DOHH2 (cell line): ENCODE measurements at regions not wholly inside any gene's neighbourhood (a gene's known extent, or its start where the extent isn't known, plus 50 kb on each side); places are given as distances from the start of the nearest gene placed in this dataset.

Source experiments
- H3F3A ChIP-seq: fragments of 200-600 bp; sonication (generic), shearing (Covaris generic); 2 replicates; pipeline ENCODE4 v1.6.0; 2016; ENCODE audit warnings: antibody characterized with exemption, mild to moderate bottlenecking; ENCODE audit not compliant: control insufficient read depth, insufficient read depth
- H3K27ac ChIP-seq: fragments of 200-600 bp; sonication (generic); 2 replicates; pipeline ENCODE4 v1.5.1; 2014; ENCODE audit warnings: low read depth, mild to moderate bottlenecking, low read length, moderate library complexity
- H3K27me3 ChIP-seq: fragments of 200-600 bp; sonication (generic); 2 replicates; pipeline ENCODE4 v1.6.1; 2014; ENCODE audit warnings: mild to moderate bottlenecking, low read length, mixed read lengths; ENCODE audit not compliant: control insufficient read depth
- H3K36me3 ChIP-seq: fragments of 200-600 bp; sonication (generic); 2 replicates; pipeline ENCODE4 v1.6.1; 2014; ENCODE audit warnings: mild to moderate bottlenecking, low read length, moderate library complexity, mixed read lengths; ENCODE audit not compliant: control insufficient read depth
- H3K4me1 ChIP-seq: fragments of 200-600 bp; sonication (generic); 2 replicates; pipeline ENCODE4 v1.6.1; 2014; ENCODE audit warnings: mild to moderate bottlenecking, low read length, mixed read lengths; ENCODE audit not compliant: control insufficient read depth
- H3K4me2 ChIP-seq: fragments of 200-600 bp; sonication (generic); 2 replicates; pipeline ENCODE4 v1.6.0; 2014; ENCODE audit warnings: mild to moderate bottlenecking, low read length, moderate library complexity
- H3K4me3 ChIP-seq: fragments of 200-600 bp; sonication (generic); 2 replicates; pipeline ENCODE4 v1.5.1; 2014; ENCODE audit warnings: mild to moderate bottlenecking, low read length, mixed read lengths
- H3K79me2 ChIP-seq: fragments of 200-600 bp; sonication (generic); 2 replicates; pipeline ENCODE4 v1.6.1; 2014; ENCODE audit warnings: mild to moderate bottlenecking, low read length, mixed read lengths; ENCODE audit not compliant: control insufficient read depth
- H3K9me2 ChIP-seq: fragments of 200-600 bp; sonication (generic); replicated peaks from 2 replicates; pipeline ENCODE4 v1.6.1; 2014; ENCODE audit warnings: mild to moderate bottlenecking, low read length, mixed read lengths; ENCODE audit not compliant: control insufficient read depth
- H3K9me3 ChIP-seq: fragments of 200-600 bp; sonication (generic); 2 replicates; pipeline ENCODE4 v1.6.1; 2014; ENCODE audit warnings: antibody characterized with exemption, low read length, mixed read lengths; ENCODE audit not compliant: control insufficient read depth, insufficient read depth
- H4K20me1 ChIP-seq: fragments of 200-600 bp; sonication (generic); 2 replicates; pipeline ENCODE4 v1.6.0; 2014; ENCODE audit warnings: low read depth, mild to moderate bottlenecking, antibody characterized with exemption, low read length, moderate library complexity; ENCODE audit not compliant: control insufficient read depth, insufficient read depth
- EZH2phosphoT487 ChIP-seq: fragments of 200-600 bp; sonication (generic); IDR thresholded peaks from 2 replicates; pipeline ENCODE4 v1.6.1; 2017; ENCODE audit warnings: borderline replicate concordance, mild to moderate bottlenecking, antibody characterized with exemption, low read length, moderate library complexity, mixed read lengths
- TF ChIP-seq, protein P1 (sequence below): fragments of 200-600 bp; sonication (generic); IDR thresholded peaks from one replicate; pipeline ENCODE4 v1.5.1; 2014; ENCODE audit warnings: antibody characterized with exemption, mild to moderate bottlenecking, low read depth, low read length; ENCODE audit not compliant: poor library complexity, severe bottlenecking

DNA sequence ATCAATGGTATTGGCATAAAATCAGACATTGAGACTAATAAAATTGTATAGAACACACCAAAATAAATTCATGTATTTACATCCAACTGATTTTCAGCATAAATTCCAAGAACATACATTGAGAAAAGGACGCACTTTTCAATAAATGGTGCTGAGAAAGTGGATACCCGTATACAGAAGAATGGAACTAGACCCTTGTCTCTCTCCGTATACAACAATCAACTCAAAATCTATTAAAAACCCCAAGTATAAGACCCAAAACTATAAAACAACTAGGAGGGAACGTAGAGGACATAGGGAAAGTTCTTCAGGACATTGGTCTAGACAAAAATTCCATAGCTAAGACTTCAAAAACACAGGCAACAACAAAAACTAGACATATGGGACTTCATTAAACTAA, 97.4 kb downstream of the GGTLC2 start:
- Histone ChIP-seq H3K9me3 (no peaks in the 10 kb centered on the region), H4K20me1 (no peaks in the 10 kb centered on the region), H3K4me2 (no peak overlapping the region), H3K4me3 (no peak overlapping the region), H3K27ac (no peak overlapping the region), H3K79me2 (no peaks in the 10 kb centered on the region), H3K36me3 (no peaks in the 10 kb centered on the region), H3K9me2 (no peaks in the 10 kb centered on the region), H3K27me3 (no peaks in the 10 kb centered on the region), H3K4me1 (peaks cover 29% of the 10 kb centered on the region), H3F3A (no peaks in the 10 kb centered on the region)
- TF ChIP-seq EZH2phosphoT487, result no peak
- TF ChIP-seq, protein P1, sequence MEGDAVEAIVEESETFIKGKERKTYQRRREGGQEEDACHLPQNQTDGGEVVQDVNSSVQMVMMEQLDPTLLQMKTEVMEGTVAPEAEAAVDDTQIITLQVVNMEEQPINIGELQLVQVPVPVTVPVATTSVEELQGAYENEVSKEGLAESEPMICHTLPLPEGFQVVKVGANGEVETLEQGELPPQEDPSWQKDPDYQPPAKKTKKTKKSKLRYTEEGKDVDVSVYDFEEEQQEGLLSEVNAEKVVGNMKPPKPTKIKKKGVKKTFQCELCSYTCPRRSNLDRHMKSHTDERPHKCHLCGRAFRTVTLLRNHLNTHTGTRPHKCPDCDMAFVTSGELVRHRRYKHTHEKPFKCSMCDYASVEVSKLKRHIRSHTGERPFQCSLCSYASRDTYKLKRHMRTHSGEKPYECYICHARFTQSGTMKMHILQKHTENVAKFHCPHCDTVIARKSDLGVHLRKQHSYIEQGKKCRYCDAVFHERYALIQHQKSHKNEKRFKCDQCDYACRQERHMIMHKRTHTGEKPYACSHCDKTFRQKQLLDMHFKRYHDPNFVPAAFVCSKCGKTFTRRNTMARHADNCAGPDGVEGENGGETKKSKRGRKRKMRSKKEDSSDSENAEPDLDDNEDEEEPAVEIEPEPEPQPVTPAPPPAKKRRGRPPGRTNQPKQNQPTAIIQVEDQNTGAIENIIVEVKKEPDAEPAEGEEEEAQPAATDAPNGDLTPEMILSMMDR, result no peak

DNA sequence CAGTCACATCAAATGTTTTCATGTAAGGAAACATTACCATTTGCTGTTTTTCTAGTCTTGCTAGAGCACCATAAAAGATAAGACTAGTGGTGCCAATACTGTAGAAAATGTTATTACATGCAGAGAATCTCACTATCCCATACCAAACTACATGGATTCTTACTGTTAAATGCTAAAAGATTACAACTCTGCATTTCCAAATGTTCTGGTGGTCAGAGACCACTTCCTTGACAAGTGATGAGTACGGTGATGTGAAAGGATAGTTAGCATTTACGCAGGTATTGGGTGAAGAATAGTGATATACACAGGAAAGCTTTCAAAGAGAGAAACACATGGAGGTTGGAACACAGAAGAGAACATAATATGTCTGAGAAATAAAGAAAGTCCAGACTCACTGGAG, 98.2 kb downstream of the GGTLC2 start:
- Histone ChIP-seq H3K27me3 (no peaks in the 10 kb centered on the region), H3K9me3 (no peaks in the 10 kb centered on the region), H3K79me2 (no peaks in the 10 kb centered on the region), H3K36me3 (no peaks in the 10 kb centered on the region), H3K4me2 (no peak overlapping the region), H3K4me1 (peaks cover 37% of the 10 kb centered on the region), H3F3A (no peaks in the 10 kb centered on the region), H3K27ac (no peak overlapping the region), H3K9me2 (no peaks in the 10 kb centered on the region), H4K20me1 (no peaks in the 10 kb centered on the region), H3K4me3 (no peak overlapping the region)
- TF ChIP-seq, protein P1, result no peak
- TF ChIP-seq EZH2phosphoT487, result no peak

DNA sequence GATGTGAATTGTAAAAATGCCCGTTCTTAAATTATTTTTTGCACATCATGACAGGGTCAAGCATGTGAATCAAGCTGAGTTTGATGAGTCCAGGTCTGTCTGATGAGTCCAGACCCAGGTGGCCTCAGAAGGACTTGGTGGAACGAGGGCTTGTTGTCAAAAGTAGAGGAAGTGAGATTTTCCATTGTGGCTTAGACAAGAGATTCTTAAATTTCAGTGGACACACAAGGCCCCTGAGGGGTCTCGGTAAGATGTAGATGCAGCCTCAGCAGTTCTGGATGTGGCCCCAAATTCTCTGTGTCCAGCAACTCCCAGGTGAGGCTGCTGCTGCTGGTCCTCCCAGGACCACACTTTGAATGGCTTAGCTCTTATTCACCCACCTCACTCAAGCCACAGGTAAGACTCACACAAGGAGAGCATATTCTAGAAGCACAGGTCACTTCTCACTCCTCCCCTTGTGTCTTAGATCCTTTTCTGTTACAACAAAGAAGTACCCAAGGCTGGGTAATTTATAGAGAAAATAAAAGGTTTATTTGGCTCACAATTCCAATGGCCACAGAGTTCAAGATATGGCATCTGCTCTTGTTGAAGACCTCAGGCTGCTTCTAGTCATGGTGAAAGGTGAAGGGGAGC, 98.8 kb downstream of the GGTLC2 start:
- peaks cover 43% of the 10 kb centered on the region for H3K4me1 ChIP-seq
- H3K79me2 ChIP-seq, result no peaks in the 10 kb centered on the region
- H4K20me1 ChIP-seq, result no peaks in the 10 kb centered on the region
- H3F3A ChIP-seq, result no peaks in the 10 kb centered on the region
- H3K9me3 ChIP-seq, result no peaks in the 10 kb centered on the region
- H3K4me2 ChIP-seq, result no peak overlapping the region
- no peak for TF ChIP-seq EZH2phosphoT487
- TF ChIP-seq, protein P1, result no peak
- H3K4me3 ChIP-seq, result no peak overlapping the region
- H3K9me2 ChIP-seq, result no peaks in the 10 kb centered on the region
- no peaks in the 10 kb centered on the region for H3K27me3 ChIP-seq
- H3K27ac ChIP-seq, result no peak overlapping the region
- no peaks in the 10 kb centered on the region for H3K36me3 ChIP-seq
